PC-9 (cell line): ENCODE measurements at regions not wholly inside any gene's neighbourhood (a gene's known extent, or its start where the extent isn't known, plus 50 kb on each side); places are given as distances from the start of the nearest gene placed in this dataset.

ENCODE experiments used
- BruUV-seq: library from RNA; stranded (reverse); fragments of 400-500 nt; replicated peaks from 2 replicates; lab custom pipeline; 2021; lab: Mats Ljungman, UMichigan
- CTCF ChIA-PET: fragments of 300-600 bp; sonication (Branson Sonifier 250); formaldehyde crosslinking; loops from one replicate; lab custom pipeline; 2022; ENCODE audit warnings: antibody characterized with exemption; lab: Charles Lee
- POLR2A ChIA-PET: fragments of 300-600 bp; sonication (Branson Sonifier 250); formaldehyde crosslinking; loops from one replicate; lab custom pipeline; 2022; ENCODE audit warnings: antibody characterized with exemption; ENCODE audit not compliant: unreplicated experiment; lab: Charles Lee
- DNase-seq, 2 experiments: peaks; one replicate each; pipeline versions ENCODE4 v3.0.0 to v3.0.0-alpha.2; 2015 to 2022; ENCODE audit warnings: mixed read lengths in 1 of 2
- H2AFZ ChIP-seq: fragments of 200-600 bp; sonication (generic); 2 replicates; pipeline ENCODE4 v1.8.1; 2017; ENCODE audit warnings: antibody characterized with exemption
- H3F3A ChIP-seq: fragments of 200-600 bp; sonication (generic); 2 replicates; pipeline ENCODE4 v1.8.1; 2017; ENCODE audit warnings: antibody characterized with exemption, mild to moderate bottlenecking, low read depth; ENCODE audit not compliant: insufficient read depth
- H3K27ac ChIP-seq: fragments of 200-600 bp; sonication (generic); 2 replicates; pipeline ENCODE4 v1.6.1; 2016; ENCODE audit warnings: mixed run types
- H3K27me3 ChIP-seq: fragments of 200-600 bp; sonication (generic); 2 replicates; pipeline ENCODE4 v1.6.1; 2016; ENCODE audit warnings: low read depth, mixed run types; ENCODE audit not compliant: insufficient read depth
- H3K36me3 ChIP-seq: fragments of 200-600 bp; sonication (generic); 2 replicates; pipeline ENCODE4 v1.6.1; 2016; ENCODE audit warnings: low read depth, mixed run types
- H3K4me1 ChIP-seq: fragments of 200-600 bp; sonication (generic); replicated peaks from 2 replicates; pipeline ENCODE4 v1.6.1; 2016; ENCODE audit warnings: mixed run types; ENCODE audit not compliant: insufficient read depth
- H3K4me2 ChIP-seq: fragments of 200-600 bp; sonication (generic); 2 replicates; pipeline ENCODE4 v1.6.1; 2017; ENCODE audit warnings: mixed run types
- H3K4me3 ChIP-seq: fragments of 200-600 bp; sonication (generic); 2 replicates; pipeline ENCODE4 v1.6.1; 2016; ENCODE audit warnings: mixed run types
- H3K79me2 ChIP-seq: fragments of 200-600 bp; sonication (generic); 2 replicates; pipeline ENCODE4 v1.6.1; 2017; ENCODE audit warnings: low read depth, mixed run types
- H3K9me2 ChIP-seq: fragments of 200-600 bp; sonication (generic); 2 replicates; pipeline ENCODE4 v1.8.1; 2017; ENCODE audit warnings: mild to moderate bottlenecking; ENCODE audit not compliant: insufficient read depth
- H3K9me3 ChIP-seq: fragments of 200-600 bp; sonication (generic); 2 replicates; pipeline ENCODE4 v1.8.1; 2016; ENCODE audit warnings: low read depth; ENCODE audit not compliant: insufficient read depth
- H4K20me1 ChIP-seq: fragments of 200-600 bp; sonication (generic); 2 replicates; pipeline ENCODE4 v1.8.1; 2017; ENCODE audit not compliant: insufficient read depth
- CTCF ChIP-seq: fragments of 200-600 bp; sonication (generic); conservative IDR thresholded peaks from 2 replicates; pipeline ENCODE4 v1.6.1; 2017; ENCODE audit warnings: mixed run types, antibody characterized with exemption, mild to moderate bottlenecking, moderate library complexity
- EZH2 ChIP-seq: fragments of 200-600 bp; sonication (generic); IDR thresholded peaks from 2 replicates; pipeline ENCODE4 v1.8.0; 2017; ENCODE audit warnings: antibody characterized with exemption, low read depth
- intact Hi-C: fragments of 100-400 bp; cut with micrococcal nuclease; formaldehyde crosslinking; loops from one replicate; pipeline ENCODE4 v1.10.0; 2022; ENCODE audit not compliant: unreplicated experiment

- intact Hi-C loops = no loop called here
- Histone ChIP-seq H3K9me2 (no peaks in the 10 kb centered on the region), H3K4me3 (no peak overlapping the region), H3F3A (0 out of 2 replicates have a peak, but pooled peaks cover 2% of the 10 kb centered on the region), H3K27ac (no peak overlapping the region), H3K9me3 (no peaks in the 10 kb centered on the region), H2AFZ (no peak overlapping the region), H3K4me2 (no peak overlapping the region), H4K20me1 (no peaks in the 10 kb centered on the region), H3K4me1 (0 out of 2 replicates have a peak, but pooled peaks cover 6% of the 10 kb centered on the region), H3K36me3 (no peaks in the 10 kb centered on the region), H3K27me3 (no peaks in the 10 kb centered on the region), H3K79me2 (no peaks in the 10 kb centered on the region)
- no TSS peak for BruUV-seq
- TF ChIP-seq EZH2 = no peak
- DNase-seq = no peak
- ChIA-PET POLR2A (no interaction called here), CTCF (no interaction called here)
Observed at GRCh38 chr15:70532531-70533186, 230.7 kb downstream of the UACA start.

- Histone ChIP-seq H4K20me1 (no peaks in the 10 kb centered on the region), H3K4me1 (peaks cover 15% of the 10 kb centered on the region), H2AFZ (no peak overlapping the region), H3K4me3 (no peak overlapping the region), H3F3A (peaks cover 10% of the 10 kb centered on the region), H3K79me2 (no peaks in the 10 kb centered on the region), H3K27me3 (no peaks in the 10 kb centered on the region), H3K36me3 (no peaks in the 10 kb centered on the region), H3K9me2 (no peaks in the 10 kb centered on the region), H3K27ac (no peak overlapping the region), H3K9me3 (no peaks in the 10 kb centered on the region), H3K4me2 (no peak overlapping the region)
- intact Hi-C loops = no loop called here
- BruUV-seq = no TSS peak
- ChIA-PET POLR2A (no interaction called here), CTCF (no interaction called here)
- no peak for DNase-seq
- TF ChIP-seq EZH2 (no peak), CTCF (no peak)
Observed at GRCh38 chr15:70531576-70531975, 231.8 kb downstream of the UACA start.

GRCh38 chr15:70530906-70531305, 232.5 kb downstream of the UACA start:
- no peak for DNase-seq
- H2AFZ ChIP-seq = no peak overlapping the region
- no peak overlapping the region for H3K4me3 ChIP-seq
- no peaks in the 10 kb centered on the region for H3K9me3 ChIP-seq
- H3K4me1 ChIP-seq = peaks cover 22% of the 10 kb centered on the region
- H3F3A ChIP-seq = peaks cover 16% of the 10 kb centered on the region
- no peak for TF ChIP-seq EZH2
- TF ChIP-seq CTCF = no peak
- BruUV-seq = no TSS peak
- no peaks in the 10 kb centered on the region for H3K79me2 ChIP-seq
- H3K27me3 ChIP-seq = no peaks in the 10 kb centered on the region
- POLR2A ChIA-PET = interaction anchor here (0.6 kb wide), 1 partner anchor 51 kb away, joined by 3 read pairs; no protein-coding TSS in a partner anchor
- intact Hi-C loops = no loop called here
- no peak overlapping the region for H3K4me2 ChIP-seq
- H3K27ac ChIP-seq = no peak overlapping the region
- no peaks in the 10 kb centered on the region for H3K9me2 ChIP-seq
- CTCF ChIA-PET = no interaction called here
- H4K20me1 ChIP-seq = no peaks in the 10 kb centered on the region
- no peaks in the 10 kb centered on the region for H3K36me3 ChIP-seq
